ENCODE measurements at regions not wholly inside any gene's neighbourhood (a gene's known extent, or its start where the extent isn't known, plus 50 kb on each side); places are given as distances from the start of the nearest gene placed in this dataset.

GRCh38 chr18:78652001-78652545 is 327.5 kb upstream of the SALL3 start:
- no peaks in the 10 kb centered on the region for H3K36me3 Mint-ChIP-seq (ENCODE audit: insufficient read depth, unreplicated experiment)
- no peak overlapping the region for H3K27ac Mint-ChIP-seq (ENCODE audit: low read depth, unreplicated experiment)
- H3K4me3 Mint-ChIP-seq (ENCODE audit: unreplicated experiment) = no peak overlapping the region
- H3K9me3 Mint-ChIP-seq (ENCODE audit: unreplicated experiment) = peaks cover 21% of the 10 kb centered on the region
- intact Hi-C loops (cut with micrococcal nuclease) = no loop called here
- no peaks in the 10 kb centered on the region for H3K4me1 Mint-ChIP-seq (ENCODE audit: insufficient read depth, unreplicated experiment)
- no peaks in the 10 kb centered on the region for H3K27me3 Mint-ChIP-seq (ENCODE audit: insufficient read depth, unreplicated experiment)
- BruUV-seq (replicated peaks) = no TSS peak
- TF ChIP-seq, protein P1, sequence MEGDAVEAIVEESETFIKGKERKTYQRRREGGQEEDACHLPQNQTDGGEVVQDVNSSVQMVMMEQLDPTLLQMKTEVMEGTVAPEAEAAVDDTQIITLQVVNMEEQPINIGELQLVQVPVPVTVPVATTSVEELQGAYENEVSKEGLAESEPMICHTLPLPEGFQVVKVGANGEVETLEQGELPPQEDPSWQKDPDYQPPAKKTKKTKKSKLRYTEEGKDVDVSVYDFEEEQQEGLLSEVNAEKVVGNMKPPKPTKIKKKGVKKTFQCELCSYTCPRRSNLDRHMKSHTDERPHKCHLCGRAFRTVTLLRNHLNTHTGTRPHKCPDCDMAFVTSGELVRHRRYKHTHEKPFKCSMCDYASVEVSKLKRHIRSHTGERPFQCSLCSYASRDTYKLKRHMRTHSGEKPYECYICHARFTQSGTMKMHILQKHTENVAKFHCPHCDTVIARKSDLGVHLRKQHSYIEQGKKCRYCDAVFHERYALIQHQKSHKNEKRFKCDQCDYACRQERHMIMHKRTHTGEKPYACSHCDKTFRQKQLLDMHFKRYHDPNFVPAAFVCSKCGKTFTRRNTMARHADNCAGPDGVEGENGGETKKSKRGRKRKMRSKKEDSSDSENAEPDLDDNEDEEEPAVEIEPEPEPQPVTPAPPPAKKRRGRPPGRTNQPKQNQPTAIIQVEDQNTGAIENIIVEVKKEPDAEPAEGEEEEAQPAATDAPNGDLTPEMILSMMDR (IDR thresholded peaks at IDR 0.05; ENCODE audit: unreplicated experiment) = no peak
- ChIA-PET CTCF (no interaction called here), POLR2A (no interaction called here)
- no peak for DNase-seq (ENCODE audit: unreplicated experiment)

- ChIA-PET POLR2A (no interaction called here), CTCF (no interaction called here)
- H3K4me3 Mint-ChIP-seq (ENCODE audit: unreplicated experiment) = no peak overlapping the region
- H3K27me3 Mint-ChIP-seq (ENCODE audit: insufficient read depth, unreplicated experiment) = no peaks in the 10 kb centered on the region
- H3K36me3 Mint-ChIP-seq (ENCODE audit: insufficient read depth, unreplicated experiment) = no peaks in the 10 kb centered on the region
- H3K27ac Mint-ChIP-seq (ENCODE audit: low read depth, unreplicated experiment) = no peak overlapping the region
- no TSS peak for BruUV-seq (replicated peaks)
- intact Hi-C loops (cut with micrococcal nuclease) = no loop called here
- no peak for DNase-seq (ENCODE audit: unreplicated experiment)
- TF ChIP-seq, protein P1 (IDR thresholded peaks at IDR 0.05; ENCODE audit: unreplicated experiment) = no peak
- H3K9me3 Mint-ChIP-seq (ENCODE audit: unreplicated experiment) = peaks cover 12% of the 10 kb centered on the region
- no peaks in the 10 kb centered on the region for H3K4me1 Mint-ChIP-seq (ENCODE audit: insufficient read depth, unreplicated experiment)
Observed at GRCh38 chr18:78655921-78656320, 323.7 kb upstream of the SALL3 start.

- DNase-seq (ENCODE audit: unreplicated experiment) = no peak
- Mint-ChIP-seq H3K27me3 (ENCODE audit: insufficient read depth, unreplicated experiment) (no peaks in the 10 kb centered on the region), H3K4me3 (ENCODE audit: unreplicated experiment) (no peak overlapping the region), H3K36me3 (ENCODE audit: insufficient read depth, unreplicated experiment) (no peaks in the 10 kb centered on the region), H3K9me3 (ENCODE audit: unreplicated experiment) (peaks cover 14% of the 10 kb centered on the region), H3K4me1 (ENCODE audit: insufficient read depth, unreplicated experiment) (no peaks in the 10 kb centered on the region), H3K27ac (ENCODE audit: low read depth, unreplicated experiment) (no peak overlapping the region)
- TF ChIP-seq, protein P1 (IDR thresholded peaks at IDR 0.05; ENCODE audit: unreplicated experiment) = no peak
- CTCF ChIA-PET = no interaction called here
- BruUV-seq (replicated peaks) = no TSS peak
- intact Hi-C loops (cut with micrococcal nuclease) = no loop called here
- POLR2A ChIA-PET = no interaction called here
Observed at GRCh38 chr18:78656346-78656925, 323.2 kb upstream of the SALL3 start.

DNA sequence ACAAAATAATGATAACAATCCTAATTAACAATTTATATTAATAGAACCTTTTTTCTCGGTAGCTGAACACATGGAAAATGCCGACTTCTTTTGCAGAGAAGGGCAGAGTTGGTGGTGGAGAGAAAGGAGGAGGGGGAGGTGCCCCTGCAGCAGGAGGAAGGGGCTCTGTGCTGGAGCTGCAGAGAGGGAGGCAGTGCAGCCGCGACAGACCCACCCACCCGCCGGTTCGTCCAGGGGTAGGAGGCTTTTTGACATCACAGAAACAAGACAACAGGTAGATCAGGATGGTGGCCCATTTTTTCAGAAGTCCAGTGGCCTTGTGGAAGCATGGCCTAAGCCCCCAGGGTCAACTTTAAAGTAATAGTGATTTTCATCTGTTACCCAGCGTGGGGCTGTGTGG is 321.1 kb upstream of the SALL3 start:
- DNase-seq (ENCODE audit: unreplicated experiment) = no peak
- BruUV-seq (replicated peaks) = no TSS peak
- H3K9me3 Mint-ChIP-seq (ENCODE audit: unreplicated experiment) = peaks cover 8% of the 10 kb centered on the region
- no peak overlapping the region for H3K27ac Mint-ChIP-seq (ENCODE audit: low read depth, unreplicated experiment)
- POLR2A ChIA-PET = no interaction called here
- H3K27me3 Mint-ChIP-seq (ENCODE audit: insufficient read depth, unreplicated experiment) = no peaks in the 10 kb centered on the region
- intact Hi-C loops (cut with micrococcal nuclease) = no loop called here
- no peaks in the 10 kb centered on the region for H3K4me1 Mint-ChIP-seq (ENCODE audit: insufficient read depth, unreplicated experiment)
- no peak overlapping the region for H3K4me3 Mint-ChIP-seq (ENCODE audit: unreplicated experiment)
- CTCF ChIA-PET = interaction anchor here (0.9 kb wide), 1 partner anchor 537 kb away, joined by 3 read pairs; no protein-coding TSS in a partner anchor
- TF ChIP-seq, protein P1 (IDR thresholded peaks at IDR 0.05; ENCODE audit: unreplicated experiment) = no peak
- H3K36me3 Mint-ChIP-seq (ENCODE audit: insufficient read depth, unreplicated experiment) = no peaks in the 10 kb centered on the region

All from MCF 10A (cell line).